ENCODE measurements at regions not wholly inside any gene's neighbourhood (a gene's known extent, or its start where the extent isn't known, plus 50 kb on each side); places are given as distances from the start of the nearest gene placed in this dataset.

GRCh38 chr4:116953947-116954346 is 131.4 kb downstream of the TRAM1L1 start:
- Histone ChIP-seq H3K27ac (no peak overlapping the region), H3K9me3 (ENCODE audit: low read depth) (no peaks in the 10 kb centered on the region), H3K27me3 (no peaks in the 10 kb centered on the region), H3K4me3 (no peak overlapping the region), H3K4me1 (ENCODE audit: low read depth) (no peaks in the 10 kb centered on the region), H3K36me3 (no peaks in the 10 kb centered on the region)
- no peak for DNase-seq (ENCODE audit: low read depth in 1 of 2, low spot score in 1 of 2)
- TF ChIP-seq CTCF (IDR thresholded peaks at IDR 0.05; ENCODE audit: low read depth, low read length): no peak

- no peak for TF ChIP-seq CTCF (IDR thresholded peaks at IDR 0.05; ENCODE audit: low read depth, low read length)
- Histone ChIP-seq H3K4me3 (no peak overlapping the region), H3K27me3 (no peaks in the 10 kb centered on the region), H3K9me3 (ENCODE audit: low read depth) (no peaks in the 10 kb centered on the region), H3K36me3 (no peaks in the 10 kb centered on the region), H3K27ac (no peak overlapping the region), H3K4me1 (ENCODE audit: low read depth) (no peaks in the 10 kb centered on the region)
- DNase-seq (ENCODE audit: low read depth in 1 of 2, low spot score in 1 of 2): no peak
Observed at GRCh38 chr4:116952530-116953136, 132.7 kb downstream of the TRAM1L1 start.

GRCh38 chr4:116949856-116950255 is 135.5 kb downstream of the TRAM1L1 start:
- no peak for DNase-seq (ENCODE audit: low read depth in 1 of 2, low spot score in 1 of 2)
- Histone ChIP-seq H3K27me3 (no peaks in the 10 kb centered on the region), H3K36me3 (no peaks in the 10 kb centered on the region), H3K4me3 (no peak overlapping the region), H3K27ac (no peak overlapping the region), H3K9me3 (ENCODE audit: low read depth) (no peaks in the 10 kb centered on the region), H3K4me1 (ENCODE audit: low read depth) (no peaks in the 10 kb centered on the region)
- TF ChIP-seq CTCF (IDR thresholded peaks at IDR 0.05; ENCODE audit: low read depth, low read length): no peak

- H3K27me3 ChIP-seq: no peaks in the 10 kb centered on the region
- no peaks in the 10 kb centered on the region for H3K4me1 ChIP-seq (ENCODE audit: low read depth)
- no peaks in the 10 kb centered on the region for H3K9me3 ChIP-seq (ENCODE audit: low read depth)
- no peak overlapping the region for H3K4me3 ChIP-seq
- no peak for DNase-seq (ENCODE audit: low read depth in 1 of 2, low spot score in 1 of 2)
- no peaks in the 10 kb centered on the region for H3K36me3 ChIP-seq
- H3K27ac ChIP-seq: no peak overlapping the region
- no peak for TF ChIP-seq CTCF (IDR thresholded peaks at IDR 0.05; ENCODE audit: low read depth, low read length)
Observed at GRCh38 chr4:116942315-116942714, 143.1 kb downstream of the TRAM1L1 start.

DNA sequence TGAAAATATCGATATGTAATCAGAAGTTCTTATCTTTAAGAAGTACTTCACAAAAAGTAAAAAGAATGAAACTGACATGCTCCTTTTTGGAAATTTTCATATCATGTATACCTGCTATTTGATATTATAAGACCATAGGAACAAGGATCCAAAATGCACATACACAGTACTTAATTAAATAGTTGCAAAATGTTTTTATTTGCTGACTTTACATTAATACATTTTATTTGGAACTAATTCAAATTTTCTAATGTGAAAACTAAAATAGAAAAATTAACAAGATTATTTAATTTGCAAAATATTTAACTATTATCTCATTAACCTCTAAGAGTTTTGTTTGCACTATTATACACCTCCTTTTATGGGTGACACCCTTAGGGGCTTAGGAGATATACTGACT is 155.0 kb downstream of the TRAM1L1 start:
- no peak overlapping the region for H3K4me3 ChIP-seq
- TF ChIP-seq CTCF (IDR thresholded peaks at IDR 0.05; ENCODE audit: low read depth, low read length): no peak
- no peak for DNase-seq (ENCODE audit: low read depth in 1 of 2, low spot score in 1 of 2)
- no peaks in the 10 kb centered on the region for H3K4me1 ChIP-seq (ENCODE audit: low read depth)
- H3K36me3 ChIP-seq: no peaks in the 10 kb centered on the region
- no peak overlapping the region for H3K27ac ChIP-seq
- peaks cover 21% of the 10 kb centered on the region for H3K27me3 ChIP-seq
- H3K9me3 ChIP-seq (ENCODE audit: low read depth): no peaks in the 10 kb centered on the region
